IMR-90 (cell line): ENCODE measurements at regions not wholly inside any gene's neighbourhood (a gene's known extent, or its start where the extent isn't known, plus 50 kb on each side); places are given as distances from the start of the nearest gene placed in this dataset.

Source experiments
- ATAC-seq: fragments of 200-7000 bp; cut with Tn5 transposase; 2 replicates; pipeline ENCODE4 v1.9.1; 2020; ENCODE audit warnings: low read depth, mild to moderate bottlenecking, moderate library complexity
- BruUV-seq: library from RNA; stranded (reverse); fragments of 400-500 nt; replicated peaks from 2 replicates; lab custom pipeline; 2021; lab: Mats Ljungman, UMichigan
- CTCF ChIA-PET: fragments of 300-600 bp; formaldehyde crosslinking; extraction: SDS; loops from one replicate; lab custom pipeline; 2021; ENCODE audit warnings: antibody characterized with exemption; lab: Yijun Ruan, JAX
- POLR2A ChIA-PET: fragments of 300-600 bp; sonication (Branson Sonifier 250); formaldehyde crosslinking; loops from one replicate; lab custom pipeline; 2022; ENCODE audit warnings: antibody characterized with exemption; ENCODE audit not compliant: unreplicated experiment; lab: Charles Lee
- DNase-seq: peaks from one replicate; pipeline ENCODE4 v3.0.0; 2013
- H2AFZ ChIP-seq: replicated peaks from 2 replicates; pipeline ENCODE3; 2013; ENCODE audit warnings: low read length, mild to moderate bottlenecking; ENCODE audit not compliant: poor library complexity
- H2AK5ac ChIP-seq: 2 replicates; pipeline ENCODE4 v1.6.1; 2013; ENCODE audit warnings: low read depth, low read length, inconsistent platforms
- H2AK9ac ChIP-seq: replicated peaks from 2 replicates; pipeline ENCODE3; 2013; ENCODE audit warnings: mild to moderate bottlenecking, low read depth, low read length, moderate library complexity; ENCODE audit not compliant: poor library complexity
- H2BK120ac ChIP-seq: 2 replicates; pipeline ENCODE4 v1.6.1; 2013; ENCODE audit warnings: low read depth, low read length, inconsistent platforms
- H2BK15ac ChIP-seq: 3 replicates; pipeline ENCODE4 v1.6.1; 2013; ENCODE audit warnings: low read depth, low read length, inconsistent platforms
- H2BK20ac ChIP-seq: 2 replicates; pipeline ENCODE4 v1.6.1; 2013; ENCODE audit warnings: low read depth, mild to moderate bottlenecking, inconsistent platforms, low read length, moderate library complexity
- H2BK5ac ChIP-seq: 2 replicates; pipeline ENCODE4 v1.6.1; 2013; ENCODE audit warnings: mild to moderate bottlenecking, low read depth, low read length, inconsistent platforms; ENCODE audit not compliant: poor library complexity, severe bottlenecking
- H3K14ac ChIP-seq: replicated peaks from 2 replicates; pipeline ENCODE4 v1.6.1; 2013; ENCODE audit warnings: low read depth, low read length, inconsistent platforms
- H3K18ac ChIP-seq: 2 replicates; pipeline ENCODE4 v1.6.1; 2013; ENCODE audit warnings: low read depth, low read length, control low read depth
- H3K23ac ChIP-seq: 2 replicates; pipeline ENCODE4 v1.6.1; 2013; ENCODE audit warnings: low read depth, low read length, inconsistent platforms
- H3K27ac ChIP-seq: 2 replicates; pipeline ENCODE4 v1.5.1; 2013; ENCODE audit warnings: mild to moderate bottlenecking, control low read depth, low read length; ENCODE audit not compliant: insufficient read depth
- H3K27me3 ChIP-seq: 2 replicates; pipeline ENCODE4 v1.6.1; 2013; ENCODE audit warnings: low read length; ENCODE audit not compliant: control insufficient read depth, insufficient read depth
- H3K36me3 ChIP-seq: 2 replicates; pipeline ENCODE4 v1.6.1; 2013; ENCODE audit warnings: low read length, mixed read lengths; ENCODE audit not compliant: control insufficient read depth, insufficient read depth
- H3K4ac ChIP-seq: 2 replicates; pipeline ENCODE4 v1.6.1; 2013; ENCODE audit warnings: low read depth, low read length, inconsistent platforms
- H3K4me1 ChIP-seq: 2 replicates; pipeline ENCODE4 v1.6.1; 2013; ENCODE audit warnings: low read length, mixed read lengths; ENCODE audit not compliant: control insufficient read depth, insufficient read depth
- H3K4me2 ChIP-seq: 2 replicates; pipeline ENCODE4 v1.6.1; 2013; ENCODE audit warnings: low read depth, mild to moderate bottlenecking, control low read depth, low read length, moderate library complexity
- H3K4me3 ChIP-seq: 2 replicates; pipeline ENCODE4 v1.5.1; 2013; ENCODE audit warnings: low read depth, mild to moderate bottlenecking, control low read depth, low read length, moderate library complexity; ENCODE audit not compliant: insufficient read depth
- H3K56ac ChIP-seq: 2 replicates; pipeline ENCODE4 v1.6.1; 2013; ENCODE audit warnings: low read length, inconsistent platforms; ENCODE audit not compliant: insufficient read depth; ENCODE audit errors: extremely low read depth
- H3K79me1 ChIP-seq, 2 experiments: 2 replicates each; pipeline ENCODE4 v1.6.1; 2013; ENCODE audit warnings: low read length in 2 of 2, inconsistent platforms in 1 of 2, low read depth in 1 of 2
- H3K9ac ChIP-seq: 2 replicates; pipeline ENCODE4 v1.6.1; 2013; ENCODE audit warnings: low read depth, low read length, control low read depth
- H3K9me1 ChIP-seq: 2 replicates; pipeline ENCODE4 v1.6.1; 2013; ENCODE audit warnings: low read length, inconsistent platforms; ENCODE audit not compliant: insufficient read depth
- H3K9me3 ChIP-seq: 2 replicates; pipeline ENCODE4 v1.6.1; 2013; ENCODE audit warnings: low read length; ENCODE audit not compliant: control insufficient read depth, insufficient read depth
- H4K20me1 ChIP-seq: 2 replicates; pipeline ENCODE4 v1.6.1; 2013; ENCODE audit warnings: low read length, inconsistent platforms; ENCODE audit not compliant: insufficient read depth
- H4K5ac ChIP-seq: 2 replicates; pipeline ENCODE4 v1.6.1; 2013; ENCODE audit warnings: mild to moderate bottlenecking, low read depth, low read length, control low read depth
- H4K8ac ChIP-seq, 2 experiments: 2 replicates each; pipeline ENCODE4 v1.6.1; 2013; ENCODE audit warnings: low read depth in 2 of 2, low read length in 2 of 2, control low read depth in 1 of 2, inconsistent platforms in 1 of 2
- H4K91ac ChIP-seq: 2 replicates; pipeline ENCODE4 v1.6.1; 2013; ENCODE audit warnings: low read depth, low read length, inconsistent platforms; ENCODE audit not compliant: insufficient read depth
- RAD21 ChIP-seq: IDR thresholded peaks from 2 replicates; pipeline ENCODE4 v1.6.1; 2012; ENCODE audit warnings: low read length, improper control_type of control experiment
- WGBS, 2 experiments: methylation state at CpG; one replicate each; pipeline versions ENCODE4 v1.1.5 to v1.1.7; 2013; ENCODE audit warnings: missing lambda C conversion rate in 2 of 2; ENCODE audit not compliant: insufficient read length in 1 of 2; ENCODE audit errors: extremely low coverage in 2 of 2; 5-methylcytosine and 5-hydroxymethylcytosine counted together
- dilution Hi-C: fragments of 300-500 bp; cut with HindIII; formaldehyde crosslinking; loops from one replicate; pipeline ENCODE4 v1.14.3; 2018; ENCODE audit warnings: low sequenced_read_pairs; ENCODE audit not compliant: unreplicated experiment
- in situ Hi-C: fragments of 300-500 bp; cut with MboI; formaldehyde crosslinking; loops from 3 replicates; pipeline ENCODE4 v1.14.3; 2019; ENCODE audit warnings: low sequenced_read_pairs, inconsistent platforms, mixed read lengths
- intact Hi-C: fragments of 100-400 bp; cut with micrococcal nuclease; formaldehyde crosslinking; loops from 2 replicates; pipeline ENCODE4 v1.10.0; 2022

DNA sequence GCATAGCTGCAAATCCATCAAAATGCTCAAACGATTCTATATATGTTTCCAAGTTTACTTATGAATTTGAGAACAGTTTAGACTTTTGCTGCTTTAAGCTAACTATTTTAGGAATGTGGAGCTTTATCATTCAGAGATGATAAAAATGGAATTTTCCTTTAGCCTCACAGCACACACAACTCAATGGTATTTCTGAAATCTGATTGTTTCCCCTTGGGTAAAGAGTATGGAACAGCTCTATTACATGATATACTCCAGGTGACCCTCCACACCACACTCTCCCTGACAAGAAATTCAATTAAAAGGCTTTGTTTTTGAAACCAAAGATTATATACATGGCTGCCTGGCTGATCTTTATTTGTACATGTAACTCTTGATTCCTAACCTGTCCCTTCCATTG, 120.0 kb downstream of the LUZP4 start:
- Histone ChIP-seq H3K4me2 (no peak overlapping the region; the same call in 1 of the 2 replicates), H2BK120ac (no peak overlapping the region), H2AK9ac (no peak overlapping the region), H3K9ac (no peak overlapping the region), H2BK20ac (no peak overlapping the region), H3K27me3 (no peaks in the 10 kb centered on the region; the same call in 1 of the 2 replicates), H2AK5ac (no peak overlapping the region), H4K5ac (no peak overlapping the region), H3K4me1 (peaks cover 2% of the 10 kb centered on the region; the same call in 1 of the 2 replicates), H3K27ac (no peak overlapping the region), H4K91ac (no peak overlapping the region), H3K14ac (no peak overlapping the region), H3K9me1 (no peaks in the 10 kb centered on the region), H3K4ac (no peak overlapping the region), H3K36me3 (no peaks in the 10 kb centered on the region), H4K8ac (no peak overlapping the region), H2BK15ac (no peak overlapping the region), H3K18ac (no peak overlapping the region), H3K9me3 (no peaks in the 10 kb centered on the region), H2BK5ac (no peak overlapping the region), H4K20me1 (no peaks in the 10 kb centered on the region), H3K4me3 (no peak overlapping the region), H3K56ac (no peak overlapping the region), H2AFZ (no peak overlapping the region), H3K23ac (no peak overlapping the region), H3K79me1 (no peaks in the 10 kb centered on the region)
- intact Hi-C loops (no loop called here), dilution Hi-C loops (no loop called here), in situ Hi-C loops (no loop called here)
- WGBS, 2 experiments, result no CpG with 5 or more reads among the region's 1 CpG
- POLR2A ChIA-PET, result no interaction called here
- ATAC-seq (peak; percentile 43), DNase-seq (peak; percentile 3)
- TF ChIP-seq RAD21, result no peak
- CTCF ChIA-PET, result interaction anchor here (1.0 kb wide), 1 partner anchor 10 kb away, joined by 4 read pairs; no protein-coding TSS in a partner anchor
- no TSS peak for BruUV-seq
